ENCODE measurements at regions not wholly inside any gene's neighbourhood (a gene's known extent, or its start where the extent isn't known, plus 50 kb on each side); places are given as distances from the start of the nearest gene placed in this dataset.

- H3K27ac ChIP-seq = no peak overlapping the region
- 64 to 87% methylated on average over 9 of the region's 9 CpGs for WGBS, 2 donors
- H3K27me3 ChIP-seq = no peaks in the 10 kb centered on the region
- no peak for DNase-seq
- no peak overlapping the region for H3K4me3 ChIP-seq
- H3K36me3 ChIP-seq = no peaks in the 10 kb centered on the region
- no peaks in the 10 kb centered on the region for H3K9me3 ChIP-seq
- peaks cover 0 to 8% (median 0%) of the 10 kb centered on the region in 4 donors for H3K4me1 ChIP-seq
- intact Hi-C loops (cut with DNase I) = no loop called here
- TF ChIP-seq EP300 (IDR thresholded peaks at IDR 0.05) = no peak
- TF ChIP-seq POLR2A (IDR thresholded peaks at IDR 0.05) = no peak
- TF ChIP-seq CTCF (IDR thresholded peaks at IDR 0.05) = no peak
- TF ChIP-seq POLR2AphosphoS5 (IDR thresholded peaks at IDR 0.05) = no peak
These were observed 689.6 kb downstream of the DHX35 start for GRCh38 chr20:39651645-39652325.

GRCh38 chr20:39646874-39647413 lies 684.8 kb downstream of the DHX35 start:
- H3K27me3 ChIP-seq = no peaks in the 10 kb centered on the region
- no peak overlapping the region for H3K27ac ChIP-seq
- no peaks in the 10 kb centered on the region for H3K36me3 ChIP-seq
- DNase-seq = no peak
- H3K9me3 ChIP-seq = no peaks in the 10 kb centered on the region
- intact Hi-C loops (cut with DNase I) = no loop called here
- 27 to 61% methylated on average over 7 of the region's 7 CpGs for WGBS, 2 donors
- H3K4me1 ChIP-seq = no peaks in the 10 kb centered on the region
- no peak for TF ChIP-seq POLR2A (IDR thresholded peaks at IDR 0.05)
- no peak for TF ChIP-seq CTCF (IDR thresholded peaks at IDR 0.05)
- no peak for TF ChIP-seq POLR2AphosphoS5 (IDR thresholded peaks at IDR 0.05)
- no peak for TF ChIP-seq EP300 (IDR thresholded peaks at IDR 0.05)
- no peak overlapping the region for H3K4me3 ChIP-seq

GRCh38 chr20:39645131-39645530 lies 683.0 kb downstream of the DHX35 start:
- TF ChIP-seq POLR2AphosphoS5 (IDR thresholded peaks at IDR 0.05) (no peak), EP300 (IDR thresholded peaks at IDR 0.05) (no peak), POLR2A (IDR thresholded peaks at IDR 0.05) (no peak), CTCF (IDR thresholded peaks at IDR 0.05) (no peak)
- Histone ChIP-seq H3K4me1 (no peaks in the 10 kb centered on the region), H3K9me3 (no peaks in the 10 kb centered on the region), H3K27me3 (no peaks in the 10 kb centered on the region), H3K4me3 (no peak overlapping the region), H3K27ac (no peak overlapping the region), H3K36me3 (no peaks in the 10 kb centered on the region)
- intact Hi-C loops (cut with DNase I) = no loop called here
- DNase-seq = no peak
- WGBS, 2 donors = 37 to 59% methylated on average over 3 of the region's 3 CpGs

GRCh38 chr20:39643292-39643691 lies 681.1 kb downstream of the DHX35 start:
- TF ChIP-seq EP300 (IDR thresholded peaks at IDR 0.05) (no peak), CTCF (IDR thresholded peaks at IDR 0.05) (no peak)
- H3K27me3 ChIP-seq = no peaks in the 10 kb centered on the region
- H3K36me3 ChIP-seq = no peaks in the 10 kb centered on the region
- intact Hi-C loops (cut with DNase I) = no loop called here
- DNase-seq = no peak
- H3K27ac ChIP-seq = no peak overlapping the region
- H3K9me3 ChIP-seq = no peaks in the 10 kb centered on the region
- no peak overlapping the region for H3K4me3 ChIP-seq
- WGBS, 2 donors = 84 to 86% methylated on average over 1 of the region's 1 CpG
- H3K4me1 ChIP-seq = no peaks in the 10 kb centered on the region

GRCh38 chr20:39641423-39641822 lies 679.3 kb downstream of the DHX35 start:
- Histone ChIP-seq H3K27ac (no peak overlapping the region), H3K4me1 (no peaks in the 10 kb centered on the region), H3K36me3 (no peaks in the 10 kb centered on the region), H3K27me3 (no peaks in the 10 kb centered on the region), H3K9me3 (no peaks in the 10 kb centered on the region), H3K4me3 (no peak overlapping the region)
- TF ChIP-seq EP300 (IDR thresholded peaks at IDR 0.05) = no peak
- no peak for TF ChIP-seq CTCF (IDR thresholded peaks at IDR 0.05)
- TF ChIP-seq POLR2A (IDR thresholded peaks at IDR 0.05) = no peak
- no peak for TF ChIP-seq POLR2AphosphoS5 (IDR thresholded peaks at IDR 0.05)
- intact Hi-C loops (cut with DNase I) = no loop called here
- WGBS, 2 donors = 71 to 79% methylated on average over 4 of the region's 4 CpGs
- no peak for DNase-seq

Data from sigmoid colon (tissue), 6 donors.